NB4 (cell line): ENCODE measurements at regions not wholly inside any gene's neighbourhood (a gene's known extent, or its start where the extent isn't known, plus 50 kb on each side); places are given as distances from the start of the nearest gene placed in this dataset.
"Not testable (repeated sequence)": the region's sequence is repeated elsewhere in the genome, so short reads cannot be mapped to it uniquely, and the experiment has no call there.

Experiments used
- CTCF ChIP-seq: IDR thresholded peaks from one replicate; pipeline ENCODE4 v1.5.1; 2012; ENCODE audit warnings: low read depth, low read length
- MAX ChIP-seq: IDR thresholded peaks from 2 replicates; pipeline ENCODE4 v1.6.1; 2011; ENCODE audit warnings: low read depth, low read length
- MYC ChIP-seq: IDR thresholded peaks from 2 replicates; pipeline ENCODE4 v1.6.1; 2011; ENCODE audit warnings: low read depth, low read length
- POLR2A ChIP-seq: IDR thresholded peaks from 2 replicates; pipeline ENCODE4 v1.6.1; 2011; ENCODE audit warnings: mild to moderate bottlenecking; ENCODE audit not compliant: insufficient read length; ENCODE audit errors: extremely low read depth

- TF ChIP-seq CTCF, MAX, POLR2A, MYC: not testable (repeated sequence)
These were observed 4038.8 kb upstream of the TPTE start for GRCh38 chr21:6482616-6483015.
